ENCODE measurements at regions not wholly inside any gene's neighbourhood (a gene's known extent, or its start where the extent isn't known, plus 50 kb on each side); places are given as distances from the start of the nearest gene placed in this dataset.

DNA sequence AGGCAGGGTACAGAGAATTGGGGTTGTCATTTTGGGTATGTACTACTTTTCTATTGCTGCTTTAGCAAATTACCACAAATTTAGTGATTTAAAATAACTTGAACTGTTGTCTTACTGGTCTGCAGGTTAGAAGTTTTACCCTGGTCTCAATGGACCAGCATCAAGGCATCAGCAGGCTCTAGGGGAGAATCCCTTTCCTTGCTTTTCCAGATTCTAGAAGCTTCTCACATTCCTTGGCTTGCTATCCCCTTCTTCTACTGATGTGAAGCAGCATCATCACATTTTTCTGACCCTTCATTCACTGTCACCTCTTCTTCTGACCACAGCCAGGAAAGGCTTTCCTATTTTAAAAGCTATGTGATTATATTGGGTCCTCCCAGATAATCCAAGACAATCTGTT, 237.8 kb upstream of the RBMS1 start:
- Mint-ChIP-seq H3K27ac (no peak overlapping the region), H3K4me3 (no peak overlapping the region), H3K4me1 (ENCODE audit: low read depth) (no peaks in the 10 kb centered on the region), H3K36me3 (ENCODE audit: low read depth) (no peaks in the 10 kb centered on the region), H3K27me3 (ENCODE audit: low read depth) (peaks cover 3% of the 10 kb centered on the region), H3K9me3 (peaks cover 3% of the 10 kb centered on the region)

DNA sequence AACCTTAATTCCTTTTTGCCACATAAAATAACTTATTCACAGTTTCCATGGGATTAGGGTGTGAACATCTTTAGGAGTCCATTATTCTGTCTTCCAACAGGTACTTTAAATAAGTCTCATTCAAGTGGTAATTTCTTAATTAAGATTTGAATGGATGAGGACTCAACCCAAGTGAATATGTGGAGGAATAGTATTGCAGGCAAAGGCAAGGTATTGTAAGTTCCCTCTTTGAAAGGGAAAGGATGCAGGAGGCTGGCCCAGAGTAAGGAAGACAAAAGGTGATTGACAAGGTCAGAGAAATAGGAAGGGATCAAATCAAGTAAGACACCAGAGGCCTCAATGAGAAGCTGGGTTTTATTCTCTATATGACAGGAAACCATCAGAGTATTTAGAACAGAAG, 238.2 kb upstream of the RBMS1 start:
- Mint-ChIP-seq H3K27ac (no peak overlapping the region), H3K4me3 (no peak overlapping the region), H3K27me3 (ENCODE audit: low read depth) (peaks cover 3% of the 10 kb centered on the region), H3K9me3 (no peaks in the 10 kb centered on the region), H3K36me3 (ENCODE audit: low read depth) (no peaks in the 10 kb centered on the region), H3K4me1 (ENCODE audit: low read depth) (no peaks in the 10 kb centered on the region)

DNA sequence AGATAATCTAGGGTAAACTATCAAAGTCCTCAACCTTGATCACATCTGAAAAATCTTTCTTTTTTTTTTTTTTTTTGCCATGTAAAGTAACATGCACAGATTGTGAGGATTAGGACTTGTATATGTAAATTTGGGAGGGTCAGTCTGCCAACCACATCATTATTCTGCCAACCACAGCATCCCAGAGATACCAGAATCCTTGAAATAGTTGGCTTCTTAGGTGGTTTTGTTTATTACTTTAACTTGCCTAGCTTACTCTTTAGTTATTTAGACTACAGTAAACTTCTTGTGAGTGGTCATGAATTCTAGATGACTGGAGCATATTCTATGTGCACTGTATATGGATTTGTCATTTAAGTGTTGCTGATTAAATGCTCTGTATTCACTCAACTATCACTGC, 242.1 kb upstream of the RBMS1 start:
- peaks cover 3% of the 10 kb centered on the region for H3K27me3 Mint-ChIP-seq (ENCODE audit: low read depth)
- H3K36me3 Mint-ChIP-seq (ENCODE audit: low read depth): no peaks in the 10 kb centered on the region
- no peaks in the 10 kb centered on the region for H3K9me3 Mint-ChIP-seq
- H3K4me3 Mint-ChIP-seq: no peak overlapping the region
- no peak overlapping the region for H3K27ac Mint-ChIP-seq
- H3K4me1 Mint-ChIP-seq (ENCODE audit: low read depth): no peaks in the 10 kb centered on the region

DNA sequence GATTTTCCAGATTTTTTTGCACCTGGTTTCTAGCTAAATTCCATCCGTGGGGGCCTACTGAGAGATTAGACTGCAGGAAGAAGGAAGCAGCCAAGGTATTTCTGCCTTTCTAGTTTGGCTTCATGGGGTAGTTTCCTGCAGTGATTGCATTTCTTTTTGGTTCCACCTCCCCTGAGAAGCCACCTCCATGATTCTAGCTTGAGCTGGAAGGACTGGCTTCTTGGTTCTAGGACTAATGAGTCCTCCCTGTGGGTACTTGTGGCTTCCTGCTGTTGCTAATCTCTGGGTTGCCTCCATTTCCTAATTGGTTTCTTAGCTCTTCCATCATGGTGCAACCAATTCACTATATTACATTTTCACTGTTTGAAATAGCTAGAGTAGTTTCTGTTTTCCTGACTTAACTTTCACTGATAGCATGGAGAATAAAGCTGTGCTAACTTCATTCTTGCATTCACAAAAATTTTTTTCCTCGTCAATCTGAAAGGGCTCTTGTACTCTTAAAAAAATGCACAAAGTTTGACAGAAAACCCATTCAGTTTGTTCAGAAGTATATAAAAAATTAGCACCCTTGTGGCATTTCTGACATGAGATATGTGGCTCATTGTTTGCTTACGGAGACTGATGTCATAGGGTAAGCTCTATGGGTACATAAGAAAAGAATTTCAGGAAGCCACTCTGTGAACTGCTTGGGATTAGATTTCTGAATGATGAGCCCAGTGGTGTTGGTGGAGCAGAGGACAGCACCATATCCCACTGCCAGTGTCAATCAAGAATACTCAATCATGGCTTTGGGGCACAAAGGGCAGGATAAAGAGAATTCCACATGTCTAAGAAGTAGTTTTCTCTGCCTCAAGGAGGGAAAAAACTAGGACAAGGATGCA, 242.8 kb upstream of the RBMS1 start:
- no peaks in the 10 kb centered on the region for H3K36me3 Mint-ChIP-seq (ENCODE audit: low read depth)
- H3K4me3 Mint-ChIP-seq: no peak overlapping the region
- no peak overlapping the region for H3K27ac Mint-ChIP-seq
- H3K27me3 Mint-ChIP-seq (ENCODE audit: low read depth): no peaks in the 10 kb centered on the region
- no peaks in the 10 kb centered on the region for H3K4me1 Mint-ChIP-seq (ENCODE audit: low read depth)
- no peaks in the 10 kb centered on the region for H3K9me3 Mint-ChIP-seq

GRCh38 chr2:160737247-160737646, 243.6 kb upstream of the RBMS1 start:
- Mint-ChIP-seq H3K27ac (no peak overlapping the region), H3K27me3 (ENCODE audit: low read depth) (no peaks in the 10 kb centered on the region), H3K4me1 (ENCODE audit: low read depth) (no peaks in the 10 kb centered on the region), H3K36me3 (ENCODE audit: low read depth) (no peaks in the 10 kb centered on the region), H3K9me3 (no peaks in the 10 kb centered on the region), H3K4me3 (no peak overlapping the region)

DNA sequence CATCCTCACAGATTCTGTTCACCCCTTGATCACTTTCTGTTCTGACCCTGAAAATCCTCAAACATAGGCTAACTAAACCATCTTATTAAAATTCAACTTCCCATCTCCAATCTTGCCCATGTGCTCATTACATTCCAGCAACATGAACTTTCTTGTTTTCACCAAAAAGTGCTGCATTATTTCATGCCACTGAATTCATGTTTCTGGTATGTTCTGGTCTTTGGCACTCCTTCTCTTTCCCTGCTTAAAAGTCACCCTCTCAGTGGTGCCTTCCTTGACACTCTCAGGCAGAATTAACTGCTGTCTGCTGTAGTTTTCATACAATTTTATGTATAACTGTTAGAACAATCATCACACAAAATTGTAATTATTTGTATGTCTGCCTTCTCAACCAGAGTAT, 247.7 kb upstream of the RBMS1 start:
- Mint-ChIP-seq H3K27me3 (ENCODE audit: low read depth) (no peaks in the 10 kb centered on the region), H3K9me3 (no peaks in the 10 kb centered on the region), H3K4me3 (no peak overlapping the region), H3K27ac (no peak overlapping the region), H3K4me1 (ENCODE audit: low read depth) (no peaks in the 10 kb centered on the region), H3K36me3 (ENCODE audit: low read depth) (no peaks in the 10 kb centered on the region)

DNA sequence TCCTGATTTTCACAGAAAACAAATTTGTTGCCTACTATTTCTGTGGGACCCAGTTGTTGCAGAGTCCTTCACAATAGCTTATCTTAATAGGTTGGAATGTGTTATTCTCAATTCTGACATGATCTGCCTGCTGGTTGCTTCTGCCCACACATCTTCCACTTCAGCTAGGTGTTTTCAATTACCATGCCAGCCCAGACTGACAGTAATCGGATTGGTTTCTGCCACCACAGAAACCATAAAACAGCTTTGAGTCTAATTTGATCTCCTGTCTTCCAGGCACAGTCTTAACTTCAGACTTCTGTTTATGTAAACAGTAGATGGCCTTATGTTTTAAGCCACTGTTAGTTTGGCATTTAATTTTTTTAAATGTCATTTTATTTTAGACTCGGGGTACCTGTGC, 248.2 kb upstream of the RBMS1 start:
- Mint-ChIP-seq H3K4me1 (ENCODE audit: low read depth) (no peaks in the 10 kb centered on the region), H3K36me3 (ENCODE audit: low read depth) (no peaks in the 10 kb centered on the region), H3K4me3 (no peak overlapping the region), H3K9me3 (no peaks in the 10 kb centered on the region), H3K27me3 (ENCODE audit: low read depth) (no peaks in the 10 kb centered on the region), H3K27ac (no peak overlapping the region)

GRCh38 chr2:160742667-160743066, 249.1 kb upstream of the RBMS1 start:
- Mint-ChIP-seq H3K27me3 (ENCODE audit: low read depth) (no peaks in the 10 kb centered on the region), H3K27ac (no peak overlapping the region), H3K4me3 (no peak overlapping the region), H3K4me1 (ENCODE audit: low read depth) (no peaks in the 10 kb centered on the region), H3K36me3 (ENCODE audit: low read depth) (no peaks in the 10 kb centered on the region), H3K9me3 (no peaks in the 10 kb centered on the region)

DNA sequence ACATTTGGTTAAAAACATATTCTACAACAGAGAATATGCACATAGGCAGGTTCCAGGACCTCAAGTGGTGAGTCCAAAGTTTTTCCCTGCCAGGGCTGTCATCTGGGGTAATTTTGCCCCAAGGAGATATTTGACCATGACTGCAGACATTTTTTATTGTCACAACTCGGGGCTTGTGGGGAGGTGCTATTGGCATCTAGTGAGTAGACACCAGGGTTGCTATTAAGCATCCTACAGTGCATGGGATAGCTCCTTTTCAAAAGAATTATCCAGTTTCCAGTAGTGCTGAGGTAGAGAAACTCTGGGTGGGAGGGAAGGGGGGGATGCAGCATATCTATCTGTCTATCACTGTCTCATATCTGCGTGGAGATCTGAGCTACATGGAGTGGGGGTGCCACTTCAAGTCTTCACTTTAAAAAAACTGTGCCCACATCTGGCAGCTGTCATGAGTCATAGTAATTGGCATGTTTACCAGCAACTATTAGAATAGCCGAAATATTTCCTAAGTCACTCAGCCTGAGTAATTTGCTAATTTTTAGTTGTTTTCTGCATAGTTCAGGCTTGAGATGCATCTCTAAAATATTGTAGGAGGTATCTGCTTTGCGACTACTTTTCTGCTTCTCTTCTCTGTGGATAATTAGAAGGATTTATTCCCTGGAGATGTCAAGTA, 254.0 kb upstream of the RBMS1 start:
- Mint-ChIP-seq H3K9me3 (no peaks in the 10 kb centered on the region), H3K27me3 (ENCODE audit: low read depth) (no peaks in the 10 kb centered on the region), H3K4me3 (no peak overlapping the region), H3K4me1 (ENCODE audit: low read depth) (no peaks in the 10 kb centered on the region), H3K36me3 (ENCODE audit: low read depth) (no peaks in the 10 kb centered on the region), H3K27ac (no peak overlapping the region)

DNA sequence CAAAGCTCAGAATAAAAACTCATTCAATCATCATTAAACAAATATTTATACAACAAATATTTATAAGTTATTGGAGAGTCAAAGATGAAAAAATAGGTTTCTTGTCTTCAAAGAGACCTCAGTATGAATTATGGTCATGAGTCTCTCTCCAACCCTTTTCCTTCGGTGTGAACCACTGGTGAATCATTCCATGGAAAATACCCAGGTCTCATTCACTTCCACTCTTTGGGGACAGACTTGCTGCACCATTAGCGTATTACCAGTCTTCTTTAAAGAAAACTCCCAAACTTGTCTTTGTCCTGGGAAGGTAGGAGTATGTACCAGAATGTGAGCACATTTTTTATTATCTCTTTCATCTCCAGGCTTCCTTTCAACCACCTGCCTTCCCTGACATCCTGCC, 257.4 kb upstream of the RBMS1 start:
- H3K4me3 Mint-ChIP-seq: no peak overlapping the region
- no peaks in the 10 kb centered on the region for H3K4me1 Mint-ChIP-seq (ENCODE audit: low read depth)
- H3K27ac Mint-ChIP-seq: no peak overlapping the region
- H3K27me3 Mint-ChIP-seq (ENCODE audit: low read depth): no peaks in the 10 kb centered on the region
- H3K36me3 Mint-ChIP-seq (ENCODE audit: low read depth): no peaks in the 10 kb centered on the region
- peaks cover 5% of the 10 kb centered on the region for H3K9me3 Mint-ChIP-seq

DNA sequence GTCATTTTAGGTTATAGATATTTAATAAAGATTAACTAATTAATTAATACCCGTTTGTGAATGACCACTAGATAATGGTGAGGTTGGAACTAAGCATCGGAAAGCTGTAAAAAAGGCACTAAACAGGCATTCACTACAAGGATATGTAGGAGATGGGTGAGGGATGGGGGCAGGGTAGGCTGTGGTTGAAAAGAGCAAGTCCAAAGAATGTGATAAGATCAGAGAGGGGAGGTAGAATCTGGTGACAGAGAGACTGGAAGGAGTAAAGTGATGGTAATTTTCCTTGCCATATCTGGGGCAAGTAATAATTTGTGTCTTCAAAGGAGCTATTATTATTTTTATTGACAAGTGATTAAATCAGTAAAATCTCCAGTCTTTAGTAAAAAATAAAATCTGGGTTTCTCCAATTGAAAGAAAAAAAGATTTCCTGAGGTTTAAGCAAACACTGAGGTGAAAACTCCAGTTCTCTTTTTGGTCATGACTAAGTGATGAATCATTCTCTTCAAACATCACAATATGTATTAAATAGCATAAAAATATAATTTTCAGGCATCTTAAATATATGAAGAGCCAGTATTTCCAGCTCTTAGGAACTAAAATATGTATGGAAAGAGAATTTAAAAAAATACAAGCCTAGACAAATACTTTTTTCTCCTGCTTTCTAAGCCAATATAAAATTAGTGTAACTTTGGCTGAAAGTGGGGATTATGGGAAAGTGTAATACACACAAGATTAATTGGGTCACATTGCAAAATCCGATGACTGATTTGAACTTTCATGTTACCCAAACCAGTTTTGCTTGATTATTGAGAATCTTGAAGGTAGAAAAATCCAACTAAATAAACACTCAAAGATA, 259.1 kb upstream of the RBMS1 start:
- Mint-ChIP-seq H3K36me3 (ENCODE audit: low read depth) (no peaks in the 10 kb centered on the region), H3K9me3 (peaks cover 5% of the 10 kb centered on the region), H3K27me3 (ENCODE audit: low read depth) (no peaks in the 10 kb centered on the region), H3K27ac (no peak overlapping the region), H3K4me1 (ENCODE audit: low read depth) (no peaks in the 10 kb centered on the region), H3K4me3 (no peak overlapping the region)

GRCh38 chr2:160753331-160753654, 259.7 kb upstream of the RBMS1 start:
- Mint-ChIP-seq H3K4me1 (ENCODE audit: low read depth) (no peaks in the 10 kb centered on the region), H3K36me3 (ENCODE audit: low read depth) (no peaks in the 10 kb centered on the region)

DNA sequence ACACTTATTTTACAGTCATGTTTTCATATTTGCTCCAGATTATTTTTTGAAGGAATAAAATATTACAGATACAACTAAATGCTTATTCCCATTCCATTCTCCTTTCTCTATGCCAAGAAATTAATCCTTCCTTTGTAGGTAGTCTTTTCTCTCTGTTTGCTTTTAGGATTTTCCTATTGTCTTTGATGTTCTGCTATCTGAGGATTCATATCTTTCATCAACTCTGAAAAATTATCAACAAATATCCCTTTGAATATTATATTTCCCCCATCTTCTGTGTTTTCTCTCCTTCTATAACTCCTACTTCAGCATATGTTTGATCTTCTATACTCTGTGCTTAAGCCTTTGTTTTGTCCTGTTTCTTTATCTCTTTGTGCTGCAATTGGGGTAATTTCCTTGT, 260.4 kb upstream of the RBMS1 start:
- Mint-ChIP-seq H3K27me3 (ENCODE audit: low read depth) (no peaks in the 10 kb centered on the region), H3K36me3 (ENCODE audit: low read depth) (no peaks in the 10 kb centered on the region), H3K9me3 (peaks cover 5% of the 10 kb centered on the region), H3K27ac (no peak overlapping the region), H3K4me1 (ENCODE audit: low read depth) (no peaks in the 10 kb centered on the region), H3K4me3 (no peak overlapping the region)

More at GRCh38 chr2:160753331-160753654, 259.7 kb upstream of the RBMS1 start:
- no peaks in the 10 kb centered on the region for H3K27me3 Mint-ChIP-seq (ENCODE audit: low read depth)
- H3K27ac Mint-ChIP-seq: no peak overlapping the region
- H3K9me3 Mint-ChIP-seq: peaks cover 5% of the 10 kb centered on the region
- H3K4me3 Mint-ChIP-seq: no peak overlapping the region

GRCh38 chr2:160756481-160756880, 262.9 kb upstream of the RBMS1 start:
- Mint-ChIP-seq H3K36me3 (ENCODE audit: low read depth) (no peaks in the 10 kb centered on the region), H3K9me3 (peaks cover 8% of the 10 kb centered on the region), H3K4me3 (no peak overlapping the region), H3K4me1 (ENCODE audit: low read depth) (no peaks in the 10 kb centered on the region), H3K27me3 (ENCODE audit: low read depth) (no peaks in the 10 kb centered on the region), H3K27ac (no peak overlapping the region)

All from T-helper 1 cell treated with Interleukin-12 subunit alpha and Interleukin-12 subunit beta and Interleukin-4 antibody, amounts not matched to agents 30 μg/mL and 1 μg/mL, for 36 hours (primary cell).